G401 (cell line): ENCODE measurements at regions not wholly inside any gene's neighbourhood (a gene's known extent, or its start where the extent isn't known, plus 50 kb on each side); places are given as distances from the start of the nearest gene placed in this dataset.
"Not testable (repeated sequence)": the region's sequence is repeated elsewhere in the genome, so short reads cannot be mapped to it uniquely, and the experiment has no call there.

Experiments used
- DNase-seq: peaks from one replicate; pipeline ENCODE4 v3.0.0-alpha.2; 2015; ENCODE audit warnings: low spot score
- in situ Hi-C: cut with HindIII; loops from 2 replicates; pipeline ENCODE4 v1.10.0; 2016; ENCODE audit warnings: low sequenced_read_pairs, mixed read lengths

- in situ Hi-C loops = no loop called here
- DNase-seq = no peak
Measured at GRCh38 chrX:69431420-69431819, 72.7 kb upstream of the NALF2 start.

DNA sequence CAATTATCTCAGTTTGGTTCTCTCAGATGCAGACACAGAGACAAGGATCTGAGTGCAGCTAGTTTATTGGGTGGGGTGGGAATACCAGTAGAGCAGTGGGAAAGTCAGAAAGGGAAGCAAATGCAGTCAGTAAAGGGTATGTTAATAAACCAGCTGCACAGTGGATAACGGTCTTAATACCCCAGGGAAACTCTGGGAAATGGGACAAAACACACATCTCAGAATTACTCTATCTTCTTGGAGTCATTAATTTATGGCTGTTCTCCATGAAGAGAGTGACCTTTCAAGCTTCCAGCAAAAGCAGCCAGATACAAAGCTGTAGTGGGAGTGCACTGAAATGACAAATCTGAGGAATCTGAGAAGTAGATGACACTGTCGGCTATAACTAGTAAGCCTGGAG is 73.3 kb upstream of the NALF2 start:
- DNase-seq = no peak
- in situ Hi-C loops = no loop called here

GRCh38 chrX:69429339-69430015 is 74.6 kb upstream of the NALF2 start:
- in situ Hi-C loops = no loop called here

GRCh38 chrX:69428216-69428615 is 75.9 kb upstream of the NALF2 start:
- DNase-seq = no peak
- in situ Hi-C loops = no loop called here

More at GRCh38 chrX:69429339-69430015, 74.6 kb upstream of the NALF2 start:
- no peak for DNase-seq

- in situ Hi-C loops = no loop called here
- no peak for DNase-seq
Measured at GRCh38 chrX:69424910-69425309, 79.2 kb upstream of the NALF2 start.

- in situ Hi-C loops = no loop called here
- peak; percentile 1 for DNase-seq
Measured at GRCh38 chrX:69424161-69424560, 80.0 kb upstream of the NALF2 start.

- DNase-seq, in situ Hi-C loops: not testable (repeated sequence)
Measured at GRCh38 chrX:69422208-69422607, 81.9 kb upstream of the NALF2 start.

DNA sequence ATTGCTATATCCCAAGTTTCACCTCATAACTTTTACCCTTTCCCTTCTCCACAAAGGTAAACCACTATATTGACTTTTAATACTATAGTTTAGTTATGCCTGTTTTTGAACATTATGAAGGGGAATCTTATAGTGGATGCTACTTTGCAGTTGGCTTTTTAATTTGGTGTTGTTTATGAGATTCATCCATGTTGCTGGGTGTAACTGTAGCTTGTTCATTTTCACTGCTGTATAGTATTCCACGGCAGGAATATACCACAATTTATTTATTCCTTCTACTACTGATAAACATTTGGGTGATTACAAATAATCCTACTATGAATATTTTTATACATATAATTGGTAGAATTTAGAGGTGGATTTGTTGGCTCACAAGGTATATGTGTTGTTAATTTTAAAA is 88.4 kb upstream of the NALF2 start:
- no peak for DNase-seq
- in situ Hi-C loops = no loop called here

DNA sequence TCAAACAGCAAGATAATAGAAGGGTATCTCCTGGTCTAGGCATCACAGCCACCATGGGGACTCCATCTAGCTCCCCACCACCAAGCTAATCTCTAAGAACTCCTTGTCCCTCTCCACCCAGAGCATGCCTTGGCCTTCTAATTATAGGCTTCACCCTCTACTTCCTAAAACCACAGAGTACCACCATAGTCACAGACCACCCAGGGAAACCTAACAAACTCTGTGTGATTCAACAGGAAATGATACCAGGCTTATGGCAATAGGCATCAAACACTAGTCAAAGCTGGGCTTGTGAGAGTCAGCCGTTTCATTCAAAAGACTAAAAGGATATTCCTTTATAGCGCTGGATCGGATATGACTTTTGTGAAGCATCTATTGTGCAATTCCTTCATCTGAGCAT is 91.5 kb upstream of the NALF2 start:
- in situ Hi-C loops = no loop called here
- DNase-seq = no peak

DNA sequence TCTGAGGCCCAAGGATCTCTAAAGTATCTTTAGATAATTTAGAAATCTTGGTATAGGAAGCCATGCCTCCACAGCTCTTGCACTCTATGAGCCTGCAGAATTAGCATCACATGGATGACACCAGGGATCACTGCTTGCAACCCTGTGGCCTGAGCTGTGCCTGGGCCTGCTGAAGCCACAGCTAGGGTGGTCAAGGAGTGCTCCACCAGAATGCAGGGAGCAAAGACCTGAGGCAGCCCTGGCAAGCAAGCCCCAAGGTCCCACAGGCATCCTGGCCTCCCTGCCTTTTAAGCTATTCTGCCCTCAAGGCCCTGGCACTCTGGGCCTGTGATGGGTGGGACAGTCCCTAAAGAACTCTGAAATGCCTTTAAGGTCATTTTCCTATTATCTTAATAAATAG is 105.2 kb upstream of the NALF2 start:
- no peak for DNase-seq
- in situ Hi-C loops = no loop called here

DNA sequence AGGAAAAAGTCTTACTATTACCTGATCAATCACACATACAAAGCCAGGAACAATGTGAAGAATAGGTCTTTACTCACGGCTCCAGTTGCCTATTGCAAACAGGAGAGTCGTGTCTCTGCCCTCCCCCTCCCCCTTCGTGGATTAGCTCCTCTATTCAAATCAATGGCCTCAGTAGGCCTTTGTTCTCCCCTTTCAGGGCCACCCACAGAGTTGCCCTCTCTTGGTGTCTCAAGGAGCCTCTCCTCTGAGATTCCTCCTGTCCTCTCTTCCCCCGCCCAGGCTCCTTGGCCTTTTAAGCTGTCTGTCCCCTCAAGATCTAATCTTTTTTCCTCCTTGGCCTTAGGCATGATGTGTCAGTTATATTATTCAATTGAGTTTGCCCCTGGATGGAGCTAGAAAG is 107.2 kb upstream of the NALF2 start:
- no peak for DNase-seq
- in situ Hi-C loops = no loop called here

GRCh38 chrX:69395306-69395705 is 108.8 kb upstream of the NALF2 start:
- no peak for DNase-seq
- in situ Hi-C loops = no loop called here

- in situ Hi-C loops = no loop called here
- no peak for DNase-seq
Measured at GRCh38 chrX:69389101-69389501, 115.0 kb upstream of the NALF2 start.

DNA sequence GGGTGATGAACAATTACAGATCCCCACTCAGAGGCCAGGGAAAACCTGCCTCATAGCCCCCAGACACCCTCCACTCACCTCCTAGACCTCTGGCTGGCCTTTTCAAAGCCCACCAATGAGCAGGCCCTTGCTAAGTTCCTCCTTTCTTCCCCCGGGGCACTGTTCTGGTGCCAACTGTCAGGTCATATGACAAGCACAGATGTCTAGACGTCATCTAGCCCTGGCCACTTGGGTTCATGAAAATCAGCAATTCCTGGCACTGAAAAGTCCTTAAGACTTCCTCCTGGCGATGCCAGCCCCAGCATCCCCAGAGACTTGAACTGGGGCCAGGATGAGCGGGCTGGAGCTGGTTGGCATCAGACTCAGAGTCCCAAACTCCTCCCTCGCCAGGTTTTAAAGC is 115.6 kb upstream of the NALF2 start:
- in situ Hi-C loops = no loop called here
- peak; percentile 1 for DNase-seq

DNA sequence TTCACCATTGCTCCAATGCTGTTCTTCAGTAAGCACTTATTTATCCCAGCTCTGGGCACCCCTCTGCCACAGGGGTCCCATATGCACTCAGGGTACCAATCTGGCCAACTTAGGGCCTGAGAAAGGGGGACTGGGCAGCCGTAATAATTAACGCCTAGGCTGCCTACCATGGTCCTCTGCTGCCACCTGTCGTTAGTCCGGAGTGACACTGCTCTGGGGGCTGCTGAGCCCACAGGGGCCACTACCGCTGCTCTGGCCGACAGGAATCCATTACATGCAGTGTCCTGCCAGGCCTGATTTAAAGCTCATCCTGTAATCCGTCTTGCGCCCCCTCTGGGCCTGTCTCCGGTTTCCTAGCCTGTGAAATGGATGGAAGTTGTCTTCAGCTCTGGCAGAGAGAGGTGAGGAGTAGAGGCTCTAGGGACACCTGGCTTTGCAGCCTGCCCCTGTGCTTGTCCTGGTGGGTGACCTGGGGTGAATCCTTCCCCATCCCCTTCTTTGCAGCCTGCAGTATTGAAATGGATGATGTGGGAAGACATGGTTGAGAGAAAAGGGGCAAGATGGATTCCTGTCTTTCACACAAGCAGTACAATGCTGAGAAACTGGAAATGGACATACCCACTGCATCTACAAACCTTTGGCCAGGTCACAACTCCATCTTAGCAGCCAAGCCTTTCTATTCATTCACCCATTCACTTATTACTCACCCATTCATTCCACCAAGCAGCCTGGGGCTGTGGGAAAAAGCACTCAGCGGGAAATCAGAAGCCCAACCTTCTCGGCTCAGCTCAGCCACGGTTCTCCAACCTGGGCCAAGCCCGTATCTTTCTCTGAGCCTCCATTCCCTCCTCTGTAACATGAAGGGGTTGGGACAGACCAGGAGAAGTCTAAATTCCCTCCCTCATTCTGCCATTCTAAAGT is 116.3 kb upstream of the NALF2 start:
- peak; percentile 41 for DNase-seq
- in situ Hi-C loops = no loop called here

- in situ Hi-C loops = no loop called here
- no peak for DNase-seq
Measured at GRCh38 chrX:69386681-69387080, 117.4 kb upstream of the NALF2 start.

GRCh38 chrX:69379412-69379811 is 124.7 kb upstream of the NALF2 start:
- DNase-seq = no peak
- in situ Hi-C loops = no loop called here

- in situ Hi-C loops = no loop called here
- DNase-seq = no peak
Measured at GRCh38 chrX:69374569-69374968, 129.6 kb upstream of the NALF2 start.

GRCh38 chrX:69372435-69372834 is 131.7 kb upstream of the NALF2 start:
- DNase-seq = no peak
- in situ Hi-C loops = no loop called here

DNA sequence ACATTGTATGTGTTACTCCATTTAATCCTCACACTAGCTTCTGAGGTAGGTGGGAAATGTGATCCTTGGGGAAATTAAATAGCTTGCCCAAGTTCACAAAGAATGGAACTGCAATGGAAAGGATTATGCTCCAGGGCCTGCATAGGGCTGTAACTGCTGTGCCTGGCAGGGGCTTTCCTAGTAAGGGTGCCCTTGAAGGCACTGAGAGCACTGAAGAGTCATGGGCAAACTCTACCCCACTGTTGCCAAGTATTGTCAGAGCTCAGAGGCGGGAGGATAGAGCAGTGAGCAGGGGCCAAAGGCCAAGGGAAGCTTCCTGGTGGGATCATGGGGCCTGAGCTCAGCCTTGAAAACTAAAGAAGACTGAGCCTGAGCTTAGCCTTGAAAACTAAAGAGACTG is 133.0 kb upstream of the NALF2 start:
- in situ Hi-C loops = no loop called here
- no peak for DNase-seq

GRCh38 chrX:69369999-69370398 is 134.1 kb upstream of the NALF2 start:
- in situ Hi-C loops = no loop called here
- DNase-seq = no peak
